Spleen (tissue), 7 donors: ENCODE measurements at regions not wholly inside any gene's neighbourhood (a gene's known extent, or its start where the extent isn't known, plus 50 kb on each side); places are given as distances from the start of the nearest gene placed in this dataset.
"Not testable (repeated sequence)": the region's sequence is repeated elsewhere in the genome, so short reads cannot be mapped to it uniquely, and the experiment has no call there.

Experiments
- POLR2A ChIP-seq, 3 donors: fragments of 450-650 bp; IDR thresholded peaks; one replicate each; pipeline ENCODE4 v1.5.1; 2017; ENCODE audit warnings: antibody characterized with exemption in 3 of 3, mild to moderate bottlenecking in 1 of 3
- POLR2AphosphoS5 ChIP-seq, 3 donors: sonication (generic); formaldehyde crosslinking; IDR thresholded peaks; one replicate each; pipeline ENCODE4 v1.5.1; 2017; ENCODE audit warnings: antibody characterized with exemption in 3 of 3
- TF ChIP-seq, protein P1 (sequence below), 11 experiments: fragments of 200-600 bp in 7 of 11; fragments of 450-650 bp in 4 of 11; sonication (generic) in 4 of 11; IDR thresholded peaks in 8 of 11; conservative IDR thresholded peaks in 3 of 11; 1 replicate in 7 of 11; 2 replicates in 4 of 11; pipeline versions ENCODE4 v1.4.0 to v1.8.0; 2016 to 2021; ENCODE audit warnings: antibody characterized with exemption in 11 of 11, inconsistent platforms in 4 of 11, mild to moderate bottlenecking in 1 of 11
- donor health status: DM: no; HTN: no; CAD: no; lungs with moderate emphysema.
- donor health status: DM: no; HTN: no; CAD: no.
- donor health status: DM: no; HTN: no; CAD: no.

DNA sequence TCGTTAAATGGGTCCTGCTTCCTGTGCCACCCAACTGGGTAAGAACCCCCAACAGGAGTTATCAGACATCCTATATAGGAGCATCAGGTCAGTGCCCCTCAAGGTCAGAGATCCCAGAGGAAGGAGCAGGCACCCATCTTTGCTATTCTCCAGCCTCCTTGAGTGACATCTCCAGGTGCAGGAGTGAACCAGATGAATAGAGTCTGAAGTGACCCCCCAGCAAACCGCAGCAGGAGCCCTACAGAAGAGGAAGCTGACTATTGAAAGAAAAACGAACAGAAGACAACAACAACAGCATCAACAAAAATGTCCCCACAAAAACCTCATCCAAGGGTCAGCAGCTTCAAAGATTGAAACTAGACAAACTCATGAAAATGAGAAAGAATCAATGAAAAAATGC, 72.0 kb downstream of the RAD51AP2 start:
- not testable (repeated sequence) for TF ChIP-seq POLR2A, POLR2AphosphoS5 (IDR thresholded peaks at IDR 0.05)
- TF ChIP-seq, protein P1, sequence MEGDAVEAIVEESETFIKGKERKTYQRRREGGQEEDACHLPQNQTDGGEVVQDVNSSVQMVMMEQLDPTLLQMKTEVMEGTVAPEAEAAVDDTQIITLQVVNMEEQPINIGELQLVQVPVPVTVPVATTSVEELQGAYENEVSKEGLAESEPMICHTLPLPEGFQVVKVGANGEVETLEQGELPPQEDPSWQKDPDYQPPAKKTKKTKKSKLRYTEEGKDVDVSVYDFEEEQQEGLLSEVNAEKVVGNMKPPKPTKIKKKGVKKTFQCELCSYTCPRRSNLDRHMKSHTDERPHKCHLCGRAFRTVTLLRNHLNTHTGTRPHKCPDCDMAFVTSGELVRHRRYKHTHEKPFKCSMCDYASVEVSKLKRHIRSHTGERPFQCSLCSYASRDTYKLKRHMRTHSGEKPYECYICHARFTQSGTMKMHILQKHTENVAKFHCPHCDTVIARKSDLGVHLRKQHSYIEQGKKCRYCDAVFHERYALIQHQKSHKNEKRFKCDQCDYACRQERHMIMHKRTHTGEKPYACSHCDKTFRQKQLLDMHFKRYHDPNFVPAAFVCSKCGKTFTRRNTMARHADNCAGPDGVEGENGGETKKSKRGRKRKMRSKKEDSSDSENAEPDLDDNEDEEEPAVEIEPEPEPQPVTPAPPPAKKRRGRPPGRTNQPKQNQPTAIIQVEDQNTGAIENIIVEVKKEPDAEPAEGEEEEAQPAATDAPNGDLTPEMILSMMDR (IDR thresholded peaks at IDR 0.05 in 8 of 11, conservative IDR thresholded peaks at IDR 0.05 in 3 of 11), result not testable (repeated sequence)
